CMK (cell line): ENCODE measurements at regions not wholly inside any gene's neighbourhood (a gene's known extent, or its start where the extent isn't known, plus 50 kb on each side); places are given as distances from the start of the nearest gene placed in this dataset.
"Not testable (repeated sequence)": the region's sequence is repeated elsewhere in the genome, so short reads cannot be mapped to it uniquely, and the experiment has no call there.

Experiments
- DNase-seq: peaks from one replicate; pipeline ENCODE4 v3.0.0-alpha.2; 2010; ENCODE audit warnings: low read depth

- DNase-seq, result no peak
Observed at GRCh38 chr12:131250028-131250950, 296.6 kb downstream of the ADGRD1 start.

GRCh38 chr12:131250951-131251315 lies 297.2 kb downstream of the ADGRD1 start:
- no peak for DNase-seq

DNA sequence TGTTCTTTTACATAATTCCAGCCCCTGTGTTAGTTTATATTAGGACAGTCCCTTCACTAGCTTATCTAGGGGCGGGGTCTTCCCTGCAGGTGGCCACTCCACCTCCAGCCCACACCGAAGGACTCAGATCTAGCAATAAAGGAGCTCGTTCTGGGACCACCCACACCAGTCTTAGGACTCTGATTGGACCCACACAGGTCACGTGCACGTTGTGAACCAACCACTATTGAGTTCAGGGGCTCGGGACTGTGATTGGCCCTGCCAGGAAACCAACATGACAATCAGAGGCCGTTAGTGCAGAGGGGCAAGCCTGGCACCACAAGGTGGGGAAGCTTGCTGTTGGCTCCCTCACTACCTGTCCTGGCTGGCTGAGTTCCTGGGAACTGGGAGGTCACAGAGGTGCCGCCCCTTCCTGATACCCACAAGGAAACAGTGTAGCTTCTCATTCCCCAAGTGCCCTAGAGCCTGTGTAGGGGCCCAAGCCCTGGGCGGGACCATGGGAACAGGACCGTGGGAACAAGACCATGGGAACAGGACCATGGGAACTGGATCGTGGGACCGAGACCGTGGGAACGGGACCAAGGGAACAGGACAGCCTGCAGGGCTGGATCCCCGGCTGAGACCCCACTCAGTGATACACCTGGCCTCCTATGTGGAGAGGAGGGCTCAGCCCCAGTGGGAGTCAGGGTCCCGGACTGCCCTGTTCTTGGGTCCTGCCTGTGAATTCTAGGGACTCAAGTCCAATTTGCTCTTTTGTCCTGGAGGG lies 297.8 kb downstream of the ADGRD1 start:
- DNase-seq, result no peak

GRCh38 chr12:131253376-131254026 lies 299.8 kb downstream of the ADGRD1 start:
- no peak for DNase-seq

GRCh38 chr12:131254374-131254773 lies 300.7 kb downstream of the ADGRD1 start:
- DNase-seq, result no peak

GRCh38 chr12:131258398-131258797 lies 304.7 kb downstream of the ADGRD1 start:
- DNase-seq, result no peak

GRCh38 chr12:131260251-131260905 lies 306.7 kb downstream of the ADGRD1 start:
- no peak for DNase-seq

DNA sequence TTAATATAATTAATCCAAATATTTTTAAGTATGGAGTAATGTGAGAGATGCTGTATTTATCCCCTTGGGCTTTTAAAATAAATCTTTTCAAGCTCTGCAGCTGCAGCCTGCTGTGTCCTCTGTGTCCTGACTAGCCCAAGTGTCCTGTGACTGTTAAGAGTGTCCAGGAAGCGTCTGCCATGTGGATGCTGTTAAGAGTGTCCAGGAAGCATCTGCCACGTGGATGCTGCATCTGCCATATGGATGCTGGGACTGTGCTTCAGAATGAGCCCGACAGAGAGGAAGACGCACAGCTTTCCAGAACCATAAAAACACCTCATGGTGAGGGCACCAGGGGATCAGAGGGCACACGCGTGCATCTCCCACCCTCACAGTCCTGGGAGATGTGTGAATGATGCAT lies 307.2 kb downstream of the ADGRD1 start:
- no peak for DNase-seq

DNA sequence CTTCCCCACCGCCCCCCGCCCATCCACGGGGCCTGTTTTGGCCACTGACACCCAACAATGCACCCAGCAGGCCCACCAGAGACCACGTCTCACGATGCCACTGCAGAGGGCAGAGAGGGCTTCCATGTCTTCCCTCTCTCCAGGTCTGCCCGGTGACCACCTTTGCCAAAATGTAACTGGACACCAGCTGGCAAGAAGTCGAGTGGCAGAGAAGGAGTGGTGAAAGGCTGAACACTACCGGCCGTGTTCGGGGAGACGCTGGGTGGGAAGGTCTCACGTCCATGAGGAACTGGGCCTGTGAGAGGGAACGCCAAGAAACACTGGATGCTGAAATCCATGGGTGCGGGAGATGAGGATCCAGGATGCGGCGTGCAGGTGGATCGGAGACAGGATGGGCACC lies 308.2 kb downstream of the ADGRD1 start:
- DNase-seq, result no peak

DNA sequence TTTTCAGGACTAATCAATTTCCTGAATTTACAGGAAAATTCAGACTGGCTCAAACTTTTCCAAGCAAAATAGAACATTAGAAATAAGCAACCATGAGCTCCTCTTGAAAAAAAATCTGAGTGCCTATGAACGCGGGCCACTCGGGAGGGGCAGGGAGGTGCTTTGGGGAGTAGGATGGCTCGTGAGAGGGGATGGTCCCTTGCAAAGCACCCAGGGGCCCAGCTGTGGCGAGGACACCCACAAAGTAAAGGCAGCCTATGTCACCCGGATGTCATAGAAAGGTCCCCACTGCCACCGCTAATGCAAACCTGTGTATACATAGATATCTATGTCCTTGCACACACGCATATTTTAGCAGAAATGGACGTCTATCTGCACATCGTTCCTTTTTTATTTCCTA lies 309.9 kb downstream of the ADGRD1 start:
- DNase-seq, result no peak

DNA sequence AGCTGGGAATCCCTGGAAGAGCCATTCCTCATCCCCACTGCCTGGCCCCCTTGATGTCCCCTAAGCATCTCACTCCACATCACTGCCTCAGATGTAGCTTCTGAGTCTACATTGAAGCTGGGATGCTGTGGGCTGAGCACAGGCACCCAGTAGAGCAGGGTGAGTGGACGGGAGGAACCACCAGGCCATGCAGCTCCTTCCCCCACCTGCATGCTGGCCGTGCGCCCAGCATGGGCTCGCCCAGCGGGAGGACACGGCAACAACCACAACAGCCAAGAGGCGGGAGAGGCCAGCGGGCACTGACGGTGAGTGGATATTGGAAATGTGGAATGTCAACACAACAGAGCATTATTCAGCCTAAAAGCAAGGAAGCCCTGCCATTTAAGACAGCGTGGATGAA lies 310.9 kb downstream of the ADGRD1 start:
- no peak for DNase-seq

- no peak for DNase-seq
Observed at GRCh38 chr12:131266591-131267467, 313.1 kb downstream of the ADGRD1 start.

DNA sequence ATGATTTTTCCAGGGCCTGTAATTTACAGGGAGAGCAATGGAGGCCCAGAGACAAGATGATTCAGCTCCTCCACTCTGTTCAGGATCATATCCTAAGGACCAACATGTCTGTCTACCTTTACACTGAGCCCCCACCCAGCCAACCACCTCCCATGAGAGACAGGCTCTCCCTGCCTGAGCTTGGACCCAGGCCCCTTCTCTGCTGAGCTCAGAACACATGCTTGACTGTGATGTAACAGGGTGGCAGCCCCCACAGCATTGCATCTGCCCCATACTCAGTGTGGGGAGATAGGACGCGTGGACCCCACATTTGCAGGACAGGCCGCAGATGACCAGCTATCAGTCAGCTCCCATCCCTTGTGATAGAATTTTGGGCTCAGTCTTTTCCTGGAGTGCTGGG lies 313.9 kb downstream of the ADGRD1 start:
- no peak for DNase-seq

DNA sequence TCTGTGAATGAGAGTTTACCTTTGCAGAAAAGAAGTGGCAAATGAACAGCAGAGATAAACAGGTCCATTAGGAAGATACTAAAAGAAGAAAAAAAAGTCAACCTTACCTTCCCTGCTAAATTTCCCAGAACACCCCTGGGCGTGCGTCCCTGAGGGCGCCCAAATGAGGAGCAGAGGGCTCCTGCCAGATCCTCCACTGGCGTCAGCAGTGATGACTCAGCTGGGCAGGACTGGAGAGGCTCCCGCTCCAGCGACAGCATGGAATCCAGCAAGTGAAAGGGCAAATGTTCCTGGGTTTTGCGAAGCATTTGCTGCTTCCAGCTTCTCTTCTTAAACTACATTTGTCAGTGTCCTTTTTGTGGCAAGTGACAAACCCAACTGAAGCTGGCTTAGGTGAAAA lies 314.4 kb downstream of the ADGRD1 start:
- not testable (repeated sequence) for DNase-seq

DNA sequence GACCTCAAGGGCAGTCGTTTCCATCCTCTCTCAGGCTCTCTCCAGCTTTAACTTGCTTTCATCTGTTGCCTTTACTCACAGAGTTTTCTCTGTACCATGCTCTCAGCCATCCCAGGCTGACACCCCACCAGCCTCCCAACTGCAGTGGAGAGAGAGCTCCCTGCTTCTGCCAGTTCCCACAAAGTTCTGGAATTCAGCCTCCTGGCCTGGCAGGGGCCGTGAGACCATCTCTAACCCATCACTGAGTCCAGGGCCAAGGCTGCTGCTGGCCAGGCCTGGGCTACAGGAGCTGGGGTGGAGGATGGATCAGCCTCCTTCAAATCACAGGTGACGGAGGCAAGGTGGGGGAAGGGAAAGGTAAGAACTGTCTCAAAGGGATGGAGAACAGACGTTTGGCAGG lies 314.9 kb downstream of the ADGRD1 start:
- DNase-seq, result not testable (repeated sequence)

GRCh38 chr12:131269551-131269950 lies 315.8 kb downstream of the ADGRD1 start:
- DNase-seq, result no peak

GRCh38 chr12:131269977-131270376 lies 316.3 kb downstream of the ADGRD1 start:
- DNase-seq, result not testable (repeated sequence)

DNA sequence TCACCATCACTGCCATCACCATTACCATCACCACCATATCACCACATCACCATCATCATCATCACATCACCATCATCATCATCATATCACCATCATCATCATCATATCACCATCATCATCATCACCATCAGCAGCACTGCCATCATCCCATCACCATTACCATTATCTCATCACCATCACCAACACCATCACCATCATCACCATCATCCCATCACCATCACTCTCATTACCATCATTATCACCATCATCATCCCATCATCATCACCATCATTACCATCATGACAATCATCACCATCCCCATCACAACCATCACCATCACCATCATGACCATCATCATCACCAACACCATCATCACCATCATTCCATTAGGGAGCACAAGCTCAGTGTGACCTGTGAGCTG lies 318.0 kb downstream of the ADGRD1 start:
- no peak for DNase-seq

GRCh38 chr12:131272283-131272814 lies 318.6 kb downstream of the ADGRD1 start:
- DNase-seq, result not testable (repeated sequence)

DNA sequence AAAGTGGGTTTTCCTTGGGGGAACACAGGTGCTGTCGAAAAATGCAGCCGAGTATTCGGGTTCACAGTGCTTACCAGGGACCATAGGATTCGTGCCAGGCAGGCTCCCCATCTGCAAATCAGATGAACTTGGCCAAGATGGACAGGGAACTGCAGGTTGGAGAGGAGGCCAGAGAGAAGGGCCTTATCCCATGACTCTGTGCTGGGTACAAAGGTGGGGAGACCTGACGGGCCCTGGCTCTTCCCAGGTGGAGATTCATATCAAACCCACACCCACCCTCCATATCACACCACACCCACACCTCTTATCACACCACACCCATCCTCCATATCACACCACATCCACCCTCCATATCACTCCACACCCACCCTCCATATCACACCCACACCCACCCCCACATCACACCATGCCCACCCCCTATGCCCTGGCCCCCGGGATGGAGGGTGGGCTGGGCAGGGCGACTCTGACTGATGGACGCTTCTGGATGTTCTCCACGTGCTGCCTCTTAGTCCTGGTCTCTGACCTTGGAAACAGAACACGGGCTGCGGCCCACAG lies 319.7 kb downstream of the ADGRD1 start:
- no peak for DNase-seq

- DNase-seq, result no peak
Observed at GRCh38 chr12:131274061-131274460, 320.4 kb downstream of the ADGRD1 start.
